Ishikawa (cell line): ENCODE measurements at regions not wholly inside any gene's neighbourhood (a gene's known extent, or its start where the extent isn't known, plus 50 kb on each side); places are given as distances from the start of the nearest gene placed in this dataset.

ENCODE experiments used
- NFIC ChIP-seq: IDR thresholded peaks from 2 replicates; pipeline ENCODE4 v1.6.1; 2012
- TAF1 ChIP-seq: IDR thresholded peaks from 2 replicates; pipeline ENCODE4 v1.6.1; 2012; ENCODE audit warnings: low read depth, mild to moderate bottlenecking

DNA sequence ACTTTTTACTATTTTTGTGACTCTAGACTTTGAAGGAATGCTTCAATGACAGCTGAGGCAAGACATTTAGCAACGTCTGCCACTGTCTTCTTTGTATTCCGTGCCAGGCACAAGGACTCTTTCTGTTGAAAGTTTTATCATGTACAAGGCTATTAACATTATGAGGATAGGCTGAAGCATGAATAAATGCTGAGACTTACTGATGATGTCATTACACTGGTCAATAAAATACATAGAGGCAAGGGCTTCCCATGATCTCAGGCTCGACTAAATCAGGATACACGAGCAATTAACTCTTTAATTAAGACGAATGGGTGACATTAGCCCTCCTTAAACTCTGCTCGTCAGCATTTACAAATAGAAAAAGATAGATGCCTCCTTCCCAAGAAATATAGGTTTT, 1393.3 kb upstream of the WWC1 start:
- TF ChIP-seq NFIC (no peak), TAF1 (no peak)
